ENCODE measurements at regions not wholly inside any gene's neighbourhood (a gene's known extent, or its start where the extent isn't known, plus 50 kb on each side); places are given as distances from the start of the nearest gene placed in this dataset.

DNA sequence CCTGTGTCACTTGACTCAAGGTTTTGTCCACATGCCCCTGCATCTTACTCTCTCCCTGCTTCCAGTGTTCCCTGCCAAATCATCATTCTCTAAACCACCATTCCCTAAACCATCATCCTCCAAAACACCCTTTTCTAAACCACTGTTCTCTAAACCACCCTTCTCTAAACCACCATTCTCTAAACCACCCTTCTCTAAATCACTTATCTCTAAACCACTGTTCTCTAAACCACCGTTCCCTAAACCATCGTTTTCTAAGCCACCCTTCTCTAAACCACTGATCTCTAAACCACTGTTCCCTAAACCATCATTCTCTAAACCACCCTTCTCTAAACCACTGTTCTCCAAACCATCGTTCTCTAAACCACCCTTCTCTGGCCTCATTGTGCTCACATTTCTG is 142.1 kb downstream of the CXCL12 start:
- H3K4me3 ChIP-seq (ENCODE audit: low read length), result no peak overlapping the region
- TF ChIP-seq, protein P1, sequence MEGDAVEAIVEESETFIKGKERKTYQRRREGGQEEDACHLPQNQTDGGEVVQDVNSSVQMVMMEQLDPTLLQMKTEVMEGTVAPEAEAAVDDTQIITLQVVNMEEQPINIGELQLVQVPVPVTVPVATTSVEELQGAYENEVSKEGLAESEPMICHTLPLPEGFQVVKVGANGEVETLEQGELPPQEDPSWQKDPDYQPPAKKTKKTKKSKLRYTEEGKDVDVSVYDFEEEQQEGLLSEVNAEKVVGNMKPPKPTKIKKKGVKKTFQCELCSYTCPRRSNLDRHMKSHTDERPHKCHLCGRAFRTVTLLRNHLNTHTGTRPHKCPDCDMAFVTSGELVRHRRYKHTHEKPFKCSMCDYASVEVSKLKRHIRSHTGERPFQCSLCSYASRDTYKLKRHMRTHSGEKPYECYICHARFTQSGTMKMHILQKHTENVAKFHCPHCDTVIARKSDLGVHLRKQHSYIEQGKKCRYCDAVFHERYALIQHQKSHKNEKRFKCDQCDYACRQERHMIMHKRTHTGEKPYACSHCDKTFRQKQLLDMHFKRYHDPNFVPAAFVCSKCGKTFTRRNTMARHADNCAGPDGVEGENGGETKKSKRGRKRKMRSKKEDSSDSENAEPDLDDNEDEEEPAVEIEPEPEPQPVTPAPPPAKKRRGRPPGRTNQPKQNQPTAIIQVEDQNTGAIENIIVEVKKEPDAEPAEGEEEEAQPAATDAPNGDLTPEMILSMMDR (IDR thresholded peaks at IDR 0.05; ENCODE audit: insufficient read depth, low read depth, low read length, missing control alignments), result no peak
- no peak for DNase-seq (ENCODE audit: low read depth)

DNA sequence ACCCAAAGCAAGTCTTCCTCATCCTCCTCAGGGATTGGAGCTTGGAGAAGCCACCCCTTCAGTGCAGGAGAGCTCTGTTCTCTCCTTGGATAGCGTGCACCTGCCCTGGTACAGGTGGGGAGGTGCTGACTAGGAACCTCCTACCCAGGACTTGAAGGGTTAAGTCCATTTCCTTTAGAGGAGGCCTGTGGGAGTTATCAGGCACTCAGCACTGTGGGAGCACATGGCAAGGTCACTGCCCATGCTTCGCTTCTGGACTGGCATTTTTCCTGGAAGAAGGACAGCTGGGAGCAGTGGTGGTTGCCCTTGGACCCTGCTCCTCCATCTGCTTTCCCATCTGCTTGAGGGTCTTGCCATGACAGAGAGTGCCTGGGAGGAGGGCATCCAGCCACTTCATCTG is 142.8 kb downstream of the CXCL12 start:
- no peak for DNase-seq (ENCODE audit: low read depth)
- TF ChIP-seq, protein P1 (IDR thresholded peaks at IDR 0.05; ENCODE audit: insufficient read depth, low read depth, low read length, missing control alignments), result no peak
- no peak overlapping the region for H3K4me3 ChIP-seq (ENCODE audit: low read length)

DNA sequence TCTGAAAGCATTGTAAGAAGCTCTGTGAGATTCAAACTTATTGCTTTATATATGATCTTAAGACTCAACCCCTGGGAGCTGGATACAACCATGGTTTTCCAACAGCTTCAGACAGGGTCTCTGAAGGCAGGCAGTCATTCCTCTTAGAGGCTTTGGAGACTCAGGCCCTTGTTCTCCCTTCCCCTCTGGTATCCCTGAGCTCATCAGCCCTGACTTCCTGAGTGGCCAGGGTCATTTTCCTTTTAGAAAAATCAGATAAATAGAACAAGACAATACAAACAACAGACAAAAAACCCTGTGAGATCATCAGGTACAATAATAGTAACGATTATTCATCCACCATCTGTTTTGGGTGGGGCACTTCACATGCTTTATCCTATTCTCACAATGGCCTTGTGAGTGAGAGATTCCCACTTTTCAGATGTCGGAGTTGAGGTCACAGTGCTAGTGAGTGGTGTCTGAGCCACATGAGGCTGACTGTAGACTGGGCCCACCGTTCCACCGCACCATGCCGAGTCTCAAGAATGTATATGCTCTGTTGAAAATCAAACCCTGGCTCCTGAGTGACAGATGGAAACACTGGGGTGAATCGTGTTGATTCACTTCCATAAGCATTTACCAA is 144.2 kb downstream of the CXCL12 start:
- DNase-seq (ENCODE audit: low read depth), result no peak
- TF ChIP-seq, protein P1 (IDR thresholded peaks at IDR 0.05; ENCODE audit: insufficient read depth, low read depth, low read length, missing control alignments), result no peak
- H3K4me3 ChIP-seq (ENCODE audit: low read length), result no peak overlapping the region

DNA sequence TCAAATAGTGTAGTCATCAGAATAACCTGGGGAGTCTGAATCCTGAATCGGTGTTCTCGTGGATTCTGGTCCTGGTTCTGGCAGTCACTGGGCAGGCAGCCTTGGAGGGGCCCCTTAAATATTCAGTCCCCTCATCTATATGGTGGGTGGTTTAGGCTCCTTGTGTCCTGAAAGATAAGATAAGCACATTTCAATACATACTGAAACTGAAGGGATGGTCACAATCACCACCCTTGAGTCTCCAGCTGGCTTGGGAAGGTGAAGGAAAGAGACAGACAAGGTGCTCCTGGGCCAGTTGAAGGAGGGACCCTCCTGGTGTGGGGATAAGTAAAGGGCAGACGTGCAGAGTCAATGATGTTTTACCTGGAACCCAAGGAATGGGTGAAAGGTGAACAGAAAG is 146.7 kb downstream of the CXCL12 start:
- H3K4me3 ChIP-seq (ENCODE audit: low read length), result no peak overlapping the region
- TF ChIP-seq, protein P1 (IDR thresholded peaks at IDR 0.05; ENCODE audit: insufficient read depth, low read depth, low read length, missing control alignments), result no peak
- DNase-seq (ENCODE audit: low read depth), result no peak

DNA sequence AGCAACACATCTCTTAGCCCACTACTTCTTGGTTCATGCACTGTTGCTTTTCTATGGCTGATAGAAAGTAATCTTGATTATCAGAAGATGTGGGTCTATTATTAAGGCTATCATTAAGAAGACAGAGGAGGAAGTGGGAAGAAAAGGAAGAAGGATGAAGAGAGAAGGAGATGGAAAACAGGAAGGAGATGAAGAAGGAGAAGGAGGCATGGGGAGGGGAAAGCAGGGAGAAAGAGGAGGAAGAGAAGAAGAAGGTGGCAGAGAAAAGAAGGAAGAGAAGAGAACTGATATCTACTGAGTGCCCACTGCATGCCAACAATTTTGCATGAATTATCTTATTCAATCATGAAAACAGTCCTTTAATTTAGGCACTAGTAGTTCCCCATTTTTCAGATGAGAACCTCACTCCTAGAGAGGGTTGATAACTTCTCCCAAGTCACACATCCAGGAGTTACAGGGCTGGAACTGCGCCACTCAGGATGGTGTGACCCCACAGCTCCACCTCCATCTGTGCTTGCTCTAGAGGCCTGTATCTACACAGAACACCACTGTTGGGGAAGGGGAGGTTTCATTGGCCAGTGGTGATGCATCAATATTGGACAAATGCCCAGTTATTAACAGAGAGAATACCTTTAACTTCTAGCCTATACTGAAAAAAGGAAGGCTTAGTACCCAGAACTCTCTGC is 147.4 kb downstream of the CXCL12 start:
- no peak overlapping the region for H3K4me3 ChIP-seq (ENCODE audit: low read length)
- TF ChIP-seq, protein P1 (IDR thresholded peaks at IDR 0.05; ENCODE audit: insufficient read depth, low read depth, low read length, missing control alignments), result no peak
- no peak for DNase-seq (ENCODE audit: low read depth)

DNA sequence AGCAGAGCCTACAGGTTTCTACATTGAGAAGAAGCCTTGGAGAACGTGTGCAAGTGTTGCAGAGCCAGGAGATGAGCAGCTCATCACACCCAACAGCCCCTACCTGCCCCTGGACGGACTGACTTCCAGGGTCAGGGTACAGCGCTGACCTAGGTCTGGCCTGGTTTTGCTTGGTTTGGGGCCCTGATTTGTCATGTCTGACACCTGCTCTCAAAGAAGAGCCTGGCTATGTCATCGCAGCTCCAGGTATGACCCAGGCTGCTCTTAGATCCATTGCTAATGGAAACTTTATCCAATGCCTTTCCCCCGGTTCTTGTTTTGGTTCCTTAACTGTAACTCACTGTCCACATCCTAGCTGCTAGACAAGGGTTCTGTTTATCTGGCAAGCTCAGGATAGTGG is 149.5 kb downstream of the CXCL12 start:
- TF ChIP-seq, protein P1 (IDR thresholded peaks at IDR 0.05; ENCODE audit: insufficient read depth, low read depth, low read length, missing control alignments), result no peak
- no peak for DNase-seq (ENCODE audit: low read depth)
- H3K4me3 ChIP-seq (ENCODE audit: low read length), result no peak overlapping the region

DNA sequence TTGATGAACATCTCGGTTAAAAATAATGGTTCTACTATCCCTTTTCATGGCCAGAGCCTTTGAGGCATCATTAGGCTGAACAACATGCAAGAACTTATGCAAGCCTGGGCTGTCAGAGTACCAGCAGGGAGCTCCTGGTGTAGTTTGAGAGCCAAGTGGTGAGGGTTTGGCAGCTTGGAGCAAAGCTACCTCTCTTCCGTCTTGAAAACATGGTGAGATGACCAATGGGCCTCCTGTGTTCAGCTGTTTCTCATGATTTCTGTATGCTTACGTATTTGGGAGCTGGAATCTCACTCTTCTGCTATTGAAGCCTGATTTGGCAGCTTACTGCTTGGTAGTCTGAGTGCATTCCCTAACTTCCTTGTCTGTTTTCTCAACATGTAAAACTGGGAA is 150.4 kb downstream of the CXCL12 start:
- no peak overlapping the region for H3K4me3 ChIP-seq (ENCODE audit: low read length)
- no peak for DNase-seq (ENCODE audit: low read depth)
- TF ChIP-seq, protein P1 (IDR thresholded peaks at IDR 0.05; ENCODE audit: insufficient read depth, low read depth, low read length, missing control alignments), result no peak

Data from epithelial cell of esophagus (primary cell).